Ectodermal cell (in vitro differentiated cells): ENCODE measurements at regions not wholly inside any gene's neighbourhood (a gene's known extent, or its start where the extent isn't known, plus 50 kb on each side); places are given as distances from the start of the nearest gene placed in this dataset.

ENCODE experiments used
- H3K27ac ChIP-seq: 2 replicates; pipeline ENCODE4 v1.7.0; 2013; ENCODE audit warnings: mild to moderate bottlenecking, low read depth, low read length; ENCODE audit not compliant: insufficient read depth, poor library complexity, severe bottlenecking
- H3K27me3 ChIP-seq: 2 replicates; pipeline ENCODE4 v1.7.0; 2013; ENCODE audit warnings: mild to moderate bottlenecking, low read length; ENCODE audit not compliant: insufficient read depth, control insufficient read depth, poor library complexity, severe bottlenecking
- H3K36me3 ChIP-seq: one replicate; pipeline ENCODE4 v1.7.0; 2013; ENCODE audit warnings: low read length; ENCODE audit not compliant: control insufficient read depth, insufficient read depth
- H3K4me1 ChIP-seq: one replicate; pipeline ENCODE4 v1.7.0; 2013; ENCODE audit warnings: low read length; ENCODE audit not compliant: control insufficient read depth, insufficient read depth
- H3K4me3 ChIP-seq: 2 replicates; pipeline ENCODE4 v1.7.0; 2013; ENCODE audit warnings: low read depth, low read length, control low read depth; ENCODE audit not compliant: insufficient read depth
- H3K9me3 ChIP-seq: 2 replicates; pipeline ENCODE4 v1.7.0; 2013; ENCODE audit warnings: mild to moderate bottlenecking, low read length, moderate library complexity; ENCODE audit not compliant: control insufficient read depth
- WGBS, 2 experiments: methylation state at CpG; one replicate each; pipeline ENCODE4 v1.1.7; 2013; ENCODE audit warnings: missing lambda C conversion rate in 2 of 2; 5-methylcytosine and 5-hydroxymethylcytosine counted together

DNA sequence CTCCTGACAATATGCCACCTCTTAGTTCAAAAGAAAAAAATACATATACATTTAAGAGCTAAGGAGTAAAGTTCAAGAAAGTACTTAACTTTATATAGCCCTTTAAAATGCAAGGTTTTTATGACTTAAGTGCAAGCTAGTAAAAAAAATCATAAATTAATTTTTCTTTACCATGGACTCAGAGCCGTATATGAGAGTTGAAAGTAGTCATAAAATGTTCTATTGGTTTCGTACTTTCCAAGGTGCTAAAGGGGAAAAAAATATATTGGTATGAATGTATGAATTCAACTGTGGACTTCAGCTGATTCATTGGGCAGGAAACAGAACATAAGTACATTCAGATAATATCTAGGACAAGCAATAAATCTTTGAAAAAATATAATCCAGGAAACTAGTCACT, 869.8 kb upstream of the AGA start:
- no peaks in the 10 kb centered on the region for H3K36me3 ChIP-seq
- H3K9me3 ChIP-seq = no peaks in the 10 kb centered on the region
- H3K27me3 ChIP-seq = no peaks in the 10 kb centered on the region
- H3K4me1 ChIP-seq = no peaks in the 10 kb centered on the region
- WGBS, 2 experiments = 95 to 100% methylated on average over 2 of the region's 2 CpGs
- no peak overlapping the region for H3K27ac ChIP-seq
- no peak overlapping the region for H3K4me3 ChIP-seq

DNA sequence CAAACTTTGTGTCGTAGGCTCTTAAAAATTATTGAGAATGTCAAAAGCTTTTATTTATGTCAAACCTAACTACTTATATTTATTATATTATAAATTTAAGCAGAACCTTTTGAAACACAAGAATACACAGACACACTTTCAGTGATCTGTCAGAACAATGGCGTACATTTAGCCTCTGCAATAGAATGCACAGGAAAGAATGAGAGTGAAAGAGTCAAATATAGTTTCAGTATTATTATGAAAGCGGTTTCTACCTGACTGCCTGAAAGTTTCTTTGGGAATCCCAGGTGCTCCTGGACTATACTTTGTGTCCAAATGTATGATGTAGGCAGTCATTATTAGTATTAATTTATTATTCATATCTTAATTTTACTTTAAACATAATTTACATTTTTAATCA, 872.0 kb upstream of the AGA start:
- Histone ChIP-seq H3K27ac (no peak overlapping the region), H3K27me3 (no peaks in the 10 kb centered on the region), H3K4me3 (no peak overlapping the region), H3K36me3 (no peaks in the 10 kb centered on the region), H3K9me3 (no peaks in the 10 kb centered on the region), H3K4me1 (no peaks in the 10 kb centered on the region)
- 91 to 97% methylated on average over 2 of the region's 3 CpGs for WGBS, 2 experiments

DNA sequence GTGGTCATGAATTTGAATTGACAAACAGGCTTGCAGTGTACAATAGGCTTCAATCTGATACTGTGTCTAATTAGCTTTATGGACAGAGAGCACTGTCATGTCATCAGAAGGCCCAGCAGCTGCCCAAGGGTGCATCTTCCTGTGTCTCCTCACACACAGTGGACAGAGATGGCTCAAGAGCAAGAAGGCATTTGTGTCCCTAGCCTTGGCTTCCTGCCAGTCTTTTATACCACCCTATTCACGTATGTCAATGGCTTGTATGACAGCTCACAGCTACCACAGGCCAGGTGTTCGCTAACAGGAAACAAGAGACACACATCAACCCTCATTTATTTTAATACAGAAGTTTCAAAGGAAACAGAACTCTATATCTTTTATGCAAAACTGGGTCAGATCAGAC, 874.0 kb upstream of the AGA start:
- Histone ChIP-seq H3K36me3 (no peaks in the 10 kb centered on the region), H3K27me3 (no peaks in the 10 kb centered on the region), H3K4me1 (no peaks in the 10 kb centered on the region), H3K4me3 (no peak overlapping the region), H3K9me3 (no peaks in the 10 kb centered on the region), H3K27ac (no peak overlapping the region)
- WGBS, 2 experiments = 91 to 92% methylated on average over 2 of the region's 2 CpGs

DNA sequence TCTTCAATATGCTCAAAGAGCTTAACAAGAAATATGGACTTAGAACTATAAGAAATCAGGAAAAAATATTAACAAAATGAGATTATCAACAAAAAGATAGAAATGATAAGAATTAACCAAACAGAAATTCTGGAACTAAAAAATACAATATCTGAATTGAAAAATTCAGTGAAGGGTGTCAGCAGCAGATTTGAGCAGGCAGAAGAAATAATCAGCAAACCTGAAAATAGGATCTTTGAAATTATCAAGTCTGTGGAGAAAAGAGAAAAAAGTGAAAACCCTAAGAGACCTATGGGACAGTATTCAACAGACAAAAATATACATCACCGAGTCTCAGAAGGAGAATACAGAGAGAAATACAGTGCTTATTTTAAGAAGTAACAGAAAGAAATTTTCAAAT, 877.8 kb upstream of the AGA start:
- H3K27ac ChIP-seq = no peak overlapping the region
- no peaks in the 10 kb centered on the region for H3K4me1 ChIP-seq
- H3K27me3 ChIP-seq = no peaks in the 10 kb centered on the region
- no peak overlapping the region for H3K4me3 ChIP-seq
- H3K9me3 ChIP-seq = no peaks in the 10 kb centered on the region
- WGBS, 2 experiments = 100% methylated on average over 1 of the region's 1 CpG; no CpG with 5 or more reads in 1 of the 2 experiments
- no peaks in the 10 kb centered on the region for H3K36me3 ChIP-seq

DNA sequence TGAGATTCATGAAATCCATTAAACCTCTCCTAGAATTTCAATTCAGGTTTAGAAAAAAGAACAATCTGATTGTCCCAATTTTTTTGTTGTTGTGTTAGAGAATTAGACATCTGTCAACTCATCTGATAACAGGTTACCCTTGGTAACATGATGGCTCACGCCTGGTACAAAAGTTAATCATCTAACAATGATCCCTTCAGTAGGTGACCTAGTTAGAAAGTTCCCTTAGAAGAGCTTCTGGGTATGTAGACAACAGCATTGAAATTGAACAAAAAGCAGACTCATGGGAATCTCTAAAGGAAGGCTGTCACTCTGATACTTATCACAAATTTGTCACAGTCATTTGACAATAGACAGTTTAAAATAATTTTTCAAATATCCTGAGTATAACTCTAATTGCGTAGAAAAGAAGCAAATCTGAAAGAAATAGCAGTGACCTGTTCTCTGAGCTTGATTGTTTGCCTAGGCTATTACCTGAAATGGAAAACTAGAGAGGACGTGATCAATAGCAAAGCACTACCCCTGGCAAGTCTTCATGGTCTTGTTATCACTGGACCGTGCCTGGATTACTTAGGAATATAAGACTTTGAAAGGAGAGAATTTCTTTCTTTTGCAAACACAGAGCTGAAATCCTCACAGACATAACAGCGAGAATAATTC, 880.4 kb upstream of the AGA start:
- WGBS, 2 experiments = 96% methylated on average over 5 of the region's 5 CpGs
- Histone ChIP-seq H3K27me3 (no peaks in the 10 kb centered on the region), H3K36me3 (no peaks in the 10 kb centered on the region), H3K4me3 (no peak overlapping the region), H3K4me1 (no peaks in the 10 kb centered on the region), H3K9me3 (no peaks in the 10 kb centered on the region), H3K27ac (no peak overlapping the region)

DNA sequence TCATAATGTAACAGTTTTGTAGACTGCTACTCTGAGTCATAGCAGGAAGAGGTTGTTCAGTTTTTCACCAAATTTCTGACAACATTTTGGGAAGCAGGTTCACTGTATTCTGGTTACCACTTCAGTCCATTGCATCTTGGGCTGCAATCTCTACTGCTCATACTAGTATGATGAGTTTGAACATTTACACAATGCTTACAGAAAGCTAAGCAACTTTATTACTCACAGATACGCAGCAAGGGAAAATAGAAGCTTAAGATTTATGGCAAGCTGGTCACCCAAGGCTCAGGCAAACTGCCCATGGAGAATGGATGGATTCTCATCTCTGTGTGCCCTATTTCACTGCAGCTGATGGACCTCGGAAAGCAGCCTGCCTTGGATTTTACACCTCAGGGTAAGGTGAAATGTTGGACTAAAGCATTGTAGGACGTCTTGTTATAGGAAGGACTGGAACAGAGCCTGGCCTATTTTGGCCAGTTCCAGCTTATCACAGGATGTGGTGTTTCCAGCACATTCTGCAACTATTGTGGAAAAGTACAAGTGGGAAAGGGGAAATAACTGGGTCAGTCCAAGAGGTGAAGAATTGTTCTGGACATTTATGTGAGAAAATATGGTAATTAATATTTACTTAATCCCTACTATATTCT, 887.1 kb upstream of the AGA start:
- H3K4me3 ChIP-seq = no peak overlapping the region
- H3K27me3 ChIP-seq = no peaks in the 10 kb centered on the region
- no peaks in the 10 kb centered on the region for H3K9me3 ChIP-seq
- no peaks in the 10 kb centered on the region for H3K4me1 ChIP-seq
- WGBS, 2 experiments = 80 to 92% methylated on average over 3 of the region's 3 CpGs
- H3K36me3 ChIP-seq = no peaks in the 10 kb centered on the region
- H3K27ac ChIP-seq = no peak overlapping the region

DNA sequence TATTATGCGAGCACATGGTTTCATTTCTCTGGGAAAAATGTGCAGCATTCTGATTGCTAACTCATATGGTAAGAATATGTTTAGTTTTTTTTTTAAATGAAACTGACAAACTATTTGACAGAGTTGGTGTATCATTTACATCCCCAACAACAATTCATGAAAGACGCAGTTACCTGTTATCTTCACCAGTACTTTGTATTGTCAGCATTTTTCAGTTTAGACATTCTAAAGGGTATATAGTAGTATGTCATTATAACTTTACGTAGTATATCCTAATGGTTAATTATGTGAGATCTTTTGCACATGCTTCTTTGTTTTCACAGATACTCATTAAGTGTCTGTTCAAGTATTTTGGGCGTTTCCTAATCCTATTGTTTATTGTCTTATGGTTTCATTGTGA, 891.1 kb upstream of the AGA start:
- H3K27me3 ChIP-seq = no peaks in the 10 kb centered on the region
- no peak overlapping the region for H3K27ac ChIP-seq
- no peaks in the 10 kb centered on the region for H3K36me3 ChIP-seq
- H3K4me3 ChIP-seq = no peak overlapping the region
- H3K4me1 ChIP-seq = no peaks in the 10 kb centered on the region
- 90 to 100% methylated on average over 1 to 4 of the region's 4 CpGs for WGBS, 2 experiments
- H3K9me3 ChIP-seq = no peaks in the 10 kb centered on the region

DNA sequence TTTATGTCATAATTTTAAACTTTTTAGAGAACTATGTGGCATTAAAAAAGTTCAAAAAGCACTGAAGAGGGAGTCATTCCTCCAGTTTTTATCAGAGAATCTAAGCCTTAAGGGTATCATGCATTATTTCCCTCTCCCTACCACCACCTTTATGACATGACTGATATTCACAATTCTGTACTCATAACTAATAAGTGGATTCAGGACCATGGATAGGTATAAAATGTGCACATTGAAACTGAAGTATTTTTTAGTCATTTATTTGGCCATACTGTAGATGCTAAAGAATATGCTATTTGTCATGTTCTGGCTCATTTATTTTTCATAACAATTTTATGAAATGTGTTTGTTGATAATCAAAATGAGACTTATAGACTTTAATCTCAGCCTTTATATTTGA, 897.5 kb upstream of the AGA start:
- no peak overlapping the region for H3K4me3 ChIP-seq
- H3K27ac ChIP-seq = no peak overlapping the region
- H3K36me3 ChIP-seq = no peaks in the 10 kb centered on the region
- H3K27me3 ChIP-seq = no peaks in the 10 kb centered on the region
- H3K9me3 ChIP-seq = no peaks in the 10 kb centered on the region
- no peaks in the 10 kb centered on the region for H3K4me1 ChIP-seq

DNA sequence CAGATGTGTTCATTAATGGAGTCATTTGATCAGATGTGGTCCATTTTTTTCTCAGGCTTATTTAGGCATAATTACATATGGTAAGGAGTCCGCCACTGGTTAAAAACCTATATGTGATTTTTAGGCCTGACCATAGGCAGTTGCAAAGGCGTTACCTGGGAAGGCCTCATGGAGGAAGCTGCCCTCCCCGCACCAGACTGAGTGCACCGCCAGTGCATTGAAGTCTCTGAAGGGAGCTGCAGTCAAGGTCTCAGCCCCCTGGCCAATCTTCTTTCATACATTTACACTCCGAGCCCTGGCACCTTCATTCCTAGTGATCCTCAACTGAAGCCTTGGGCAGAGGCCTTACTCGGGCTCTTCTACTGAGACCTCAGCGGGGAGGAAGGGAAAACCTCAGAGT, 898.2 kb upstream of the AGA start:
- Histone ChIP-seq H3K4me3 (no peak overlapping the region), H3K9me3 (no peaks in the 10 kb centered on the region), H3K27ac (no peak overlapping the region), H3K27me3 (no peaks in the 10 kb centered on the region), H3K36me3 (no peaks in the 10 kb centered on the region), H3K4me1 (no peaks in the 10 kb centered on the region)
- 91 to 92% methylated on average over 7 of the region's 7 CpGs for WGBS, 2 experiments

DNA sequence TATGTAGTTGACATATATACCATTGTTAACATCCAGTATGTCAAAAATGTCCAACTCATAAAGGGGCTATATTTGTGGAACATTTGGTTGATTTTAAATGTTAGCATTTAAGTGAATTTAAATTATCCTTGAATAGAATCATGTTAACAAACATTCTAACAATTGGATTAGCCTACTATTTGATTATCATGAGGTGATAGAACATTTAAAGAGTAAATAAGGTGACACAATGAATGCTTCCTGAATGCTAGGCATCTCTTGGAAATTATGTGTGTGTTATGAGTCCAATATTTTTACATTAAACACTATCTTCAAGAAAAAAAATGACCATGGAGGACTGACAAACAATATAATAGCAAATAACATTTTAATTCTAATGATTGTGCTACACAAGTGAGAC, 901.9 kb upstream of the AGA start:
- H3K4me1 ChIP-seq = no peaks in the 10 kb centered on the region
- H3K9me3 ChIP-seq = no peaks in the 10 kb centered on the region
- H3K27ac ChIP-seq = no peak overlapping the region
- H3K27me3 ChIP-seq = no peaks in the 10 kb centered on the region
- H3K4me3 ChIP-seq = no peak overlapping the region
- no peaks in the 10 kb centered on the region for H3K36me3 ChIP-seq

DNA sequence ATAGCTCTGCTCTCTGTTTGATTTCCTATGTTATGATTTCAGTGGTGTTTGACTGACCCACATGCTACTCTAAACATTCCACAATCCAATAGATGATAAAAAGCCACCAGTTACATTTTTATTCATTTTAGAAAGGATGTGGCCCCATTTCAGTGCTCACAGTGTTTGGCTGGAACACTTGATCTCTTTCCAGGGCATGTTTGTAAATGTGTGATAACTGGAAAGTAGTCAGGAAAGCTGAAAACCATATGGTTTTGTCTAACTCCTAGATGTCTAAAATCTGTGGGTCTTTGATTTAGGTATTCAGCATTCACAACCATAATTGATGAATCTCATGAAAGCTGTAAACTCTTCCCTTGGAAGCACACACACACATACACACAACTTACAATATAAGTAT, 904.9 kb upstream of the AGA start:
- Histone ChIP-seq H3K9me3 (no peaks in the 10 kb centered on the region), H3K27me3 (no peaks in the 10 kb centered on the region), H3K36me3 (no peaks in the 10 kb centered on the region), H3K4me3 (no peak overlapping the region), H3K4me1 (no peaks in the 10 kb centered on the region), H3K27ac (no peak overlapping the region)
